ENCODE measurements at regions not wholly inside any gene's neighbourhood (a gene's known extent, or its start where the extent isn't known, plus 50 kb on each side); places are given as distances from the start of the nearest gene placed in this dataset.

DNA sequence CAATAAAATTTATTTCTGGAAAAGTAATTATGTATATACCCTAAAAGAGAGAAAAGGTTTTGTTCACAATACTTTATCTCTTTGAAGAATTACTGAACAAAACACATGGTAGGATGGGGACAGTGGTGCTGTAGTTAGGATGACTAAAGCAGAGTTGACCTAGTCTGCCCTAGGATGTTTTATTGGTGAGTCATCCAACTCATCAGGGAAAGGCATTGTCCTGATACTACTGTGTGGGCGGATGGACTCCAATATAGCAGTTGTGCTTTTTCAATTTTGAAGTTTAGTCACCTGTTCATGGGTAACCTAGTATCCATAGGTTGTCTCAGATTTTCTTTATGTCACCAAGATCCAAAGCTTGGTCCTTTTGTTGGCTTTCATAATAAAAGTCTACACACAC lies 53.3 kb upstream of the EYS start:
- TF ChIP-seq, protein P1, sequence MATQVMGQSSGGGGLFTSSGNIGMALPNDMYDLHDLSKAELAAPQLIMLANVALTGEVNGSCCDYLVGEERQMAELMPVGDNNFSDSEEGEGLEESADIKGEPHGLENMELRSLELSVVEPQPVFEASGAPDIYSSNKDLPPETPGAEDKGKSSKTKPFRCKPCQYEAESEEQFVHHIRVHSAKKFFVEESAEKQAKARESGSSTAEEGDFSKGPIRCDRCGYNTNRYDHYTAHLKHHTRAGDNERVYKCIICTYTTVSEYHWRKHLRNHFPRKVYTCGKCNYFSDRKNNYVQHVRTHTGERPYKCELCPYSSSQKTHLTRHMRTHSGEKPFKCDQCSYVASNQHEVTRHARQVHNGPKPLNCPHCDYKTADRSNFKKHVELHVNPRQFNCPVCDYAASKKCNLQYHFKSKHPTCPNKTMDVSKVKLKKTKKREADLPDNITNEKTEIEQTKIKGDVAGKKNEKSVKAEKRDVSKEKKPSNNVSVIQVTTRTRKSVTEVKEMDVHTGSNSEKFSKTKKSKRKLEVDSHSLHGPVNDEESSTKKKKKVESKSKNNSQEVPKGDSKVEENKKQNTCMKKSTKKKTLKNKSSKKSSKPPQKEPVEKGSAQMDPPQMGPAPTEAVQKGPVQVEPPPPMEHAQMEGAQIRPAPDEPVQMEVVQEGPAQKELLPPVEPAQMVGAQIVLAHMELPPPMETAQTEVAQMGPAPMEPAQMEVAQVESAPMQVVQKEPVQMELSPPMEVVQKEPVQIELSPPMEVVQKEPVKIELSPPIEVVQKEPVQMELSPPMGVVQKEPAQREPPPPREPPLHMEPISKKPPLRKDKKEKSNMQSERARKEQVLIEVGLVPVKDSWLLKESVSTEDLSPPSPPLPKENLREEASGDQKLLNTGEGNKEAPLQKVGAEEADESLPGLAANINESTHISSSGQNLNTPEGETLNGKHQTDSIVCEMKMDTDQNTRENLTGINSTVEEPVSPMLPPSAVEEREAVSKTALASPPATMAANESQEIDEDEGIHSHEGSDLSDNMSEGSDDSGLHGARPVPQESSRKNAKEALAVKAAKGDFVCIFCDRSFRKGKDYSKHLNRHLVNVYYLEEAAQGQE (IDR thresholded peaks at IDR 0.05; ENCODE audit: insufficient read depth in 1 of 2, low read depth in 2 of 2, low read length in 2 of 2) = no peak
- TF ChIP-seq SIN3A (IDR thresholded peaks at IDR 0.05; ENCODE audit: borderline replicate concordance, insufficient read depth, low read length) (no peak), POLR2AphosphoS5 (IDR thresholded peaks at IDR 0.05; ENCODE audit: low read depth, low read length) (no peak), FOXP2 (optimal IDR thresholded peaks at IDR 0.05; ENCODE audit: borderline replicate concordance, extremely low read depth, extremely low read length, insufficient read depth) (no peak), TAF1 (IDR thresholded peaks at IDR 0.05; ENCODE audit: borderline replicate concordance, insufficient read depth, low read length) (no peak)
